ENCODE measurements at regions not wholly inside any gene's neighbourhood (a gene's known extent, or its start where the extent isn't known, plus 50 kb on each side); places are given as distances from the start of the nearest gene placed in this dataset.

GRCh38 chr22:27197618-27198017, 540.2 kb downstream of the MIAT start:
- no peak for TF ChIP-seq CTCF (IDR thresholded peaks at IDR 0.05)
- no peak for TF ChIP-seq POLR2A (IDR thresholded peaks at IDR 0.05)
